OCI-LY3 (cell line): ENCODE measurements at regions not wholly inside any gene's neighbourhood (a gene's known extent, or its start where the extent isn't known, plus 50 kb on each side); places are given as distances from the start of the nearest gene placed in this dataset.

Source experiments
- H2AFZ ChIP-seq: fragments of 200-600, 300-600 bp; shearing (Covaris generic); 2 replicates; pipeline ENCODE4 v1.6.0; 2014; ENCODE audit warnings: antibody characterized with exemption, low read depth, low read length
- H3K27ac ChIP-seq: fragments of 200-600, 300-600 bp; sonication (generic); 2 replicates; pipeline ENCODE4 v1.5.1; 2014; ENCODE audit warnings: mild to moderate bottlenecking, low read length, moderate library complexity, mixed read lengths
- H3K27me3 ChIP-seq: fragments of 200-600, 300-600 bp; sonication (generic); 2 replicates; pipeline ENCODE4 v1.6.1; 2014; ENCODE audit warnings: low read depth, low read length, mixed read lengths
- H3K36me3 ChIP-seq: fragments of 200-600, 300-600 bp; sonication (generic); replicated peaks from 2 replicates; pipeline ENCODE3; 2014; ENCODE audit warnings: low read depth, low read length, mixed read lengths
- H3K4me1 ChIP-seq: fragments of 300-600, 200-600 bp; sonication (generic); 2 replicates; pipeline ENCODE4 v1.6.1; 2014; ENCODE audit warnings: low read length, mixed read lengths
- H3K4me2 ChIP-seq: fragments of 200-600, 300-600 bp; sonication (generic); 2 replicates; pipeline ENCODE4 v1.6.1; 2014; ENCODE audit warnings: low read length, mixed read lengths
- H3K4me3 ChIP-seq: fragments of 300-600, 200-600 bp; sonication (generic); 2 replicates; pipeline ENCODE4 v1.5.1; 2014; ENCODE audit warnings: antibody characterized with exemption, mild to moderate bottlenecking, low read length, moderate library complexity
- H3K79me2 ChIP-seq: fragments of 300-600, 200-600 bp; shearing (Covaris generic); 2 replicates; pipeline ENCODE4 v1.6.1; 2014; ENCODE audit warnings: mild to moderate bottlenecking, low read length, mixed read lengths
- H3K9ac ChIP-seq: fragments of 300-600, 200-600 bp; shearing (Covaris generic); 2 replicates; pipeline ENCODE4 v1.6.0; 2014; ENCODE audit warnings: mild to moderate bottlenecking, low read length, moderate library complexity
- H3K9me3 ChIP-seq: fragments of 200-600, 300-600 bp; shearing (Covaris generic); 2 replicates; pipeline ENCODE4 v1.6.1; 2014; ENCODE audit warnings: low read length, mixed read lengths; ENCODE audit not compliant: insufficient read depth
- H4K20me1 ChIP-seq: fragments of 200-600, 300-600 bp; sonication (generic); 2 replicates; pipeline ENCODE4 v1.6.1; 2016; ENCODE audit warnings: low read length, mixed read lengths; ENCODE audit not compliant: insufficient read depth
- CTCF ChIP-seq: fragments of 200-600, 300-600 bp; sonication (generic); IDR thresholded peaks from 2 replicates; pipeline ENCODE4 v1.5.1; 2014; ENCODE audit warnings: antibody characterized with exemption, low read length, low read depth
- EZH2phosphoT487 ChIP-seq: fragments of 200-600 bp; shearing (Covaris generic); IDR thresholded peaks from 2 replicates; pipeline ENCODE4 v1.6.1; 2018; ENCODE audit warnings: antibody characterized with exemption, mixed run types, low read depth

GRCh38 chr5:13215806-13216205 lies 728.7 kb downstream of the DNAH5 start:
- no peak overlapping the region for H3K27ac ChIP-seq
- no peaks in the 10 kb centered on the region for H3K9me3 ChIP-seq
- TF ChIP-seq EZH2phosphoT487, result no peak
- TF ChIP-seq CTCF, result no peak
- no peaks in the 10 kb centered on the region for H3K79me2 ChIP-seq
- H3K4me3 ChIP-seq, result no peak overlapping the region
- no peak overlapping the region for H3K4me2 ChIP-seq
- H2AFZ ChIP-seq, result no peak overlapping the region
- no peaks in the 10 kb centered on the region for H3K27me3 ChIP-seq
- no peaks in the 10 kb centered on the region for H3K4me1 ChIP-seq
- no peak overlapping the region for H3K9ac ChIP-seq
- no peaks in the 10 kb centered on the region for H4K20me1 ChIP-seq
- no peaks in the 10 kb centered on the region for H3K36me3 ChIP-seq

GRCh38 chr5:13215370-13215769 lies 729.1 kb downstream of the DNAH5 start:
- Histone ChIP-seq H3K27me3 (no peaks in the 10 kb centered on the region), H3K4me1 (no peaks in the 10 kb centered on the region), H3K9me3 (no peaks in the 10 kb centered on the region), H3K4me2 (no peak overlapping the region), H2AFZ (no peak overlapping the region), H4K20me1 (no peaks in the 10 kb centered on the region), H3K27ac (no peak overlapping the region), H3K4me3 (no peak overlapping the region), H3K79me2 (no peaks in the 10 kb centered on the region), H3K9ac (no peak overlapping the region), H3K36me3 (no peaks in the 10 kb centered on the region)
- TF ChIP-seq EZH2phosphoT487 (no peak), CTCF (no peak)

- no peak overlapping the region for H3K4me2 ChIP-seq
- H3K4me1 ChIP-seq, result no peaks in the 10 kb centered on the region
- H3K27ac ChIP-seq, result no peak overlapping the region
- no peaks in the 10 kb centered on the region for H3K79me2 ChIP-seq
- H3K4me3 ChIP-seq, result no peak overlapping the region
- no peaks in the 10 kb centered on the region for H4K20me1 ChIP-seq
- no peak overlapping the region for H3K9ac ChIP-seq
- no peak overlapping the region for H2AFZ ChIP-seq
- H3K27me3 ChIP-seq, result no peaks in the 10 kb centered on the region
- TF ChIP-seq CTCF, result no peak
- no peak for TF ChIP-seq EZH2phosphoT487
- no peaks in the 10 kb centered on the region for H3K36me3 ChIP-seq
- no peaks in the 10 kb centered on the region for H3K9me3 ChIP-seq
These were observed 730.3 kb downstream of the DNAH5 start for GRCh38 chr5:13214182-13214581.

- Histone ChIP-seq H3K9me3 (no peaks in the 10 kb centered on the region), H3K36me3 (no peaks in the 10 kb centered on the region), H3K27me3 (no peaks in the 10 kb centered on the region), H3K9ac (no peak overlapping the region), H3K27ac (no peak overlapping the region), H3K79me2 (no peaks in the 10 kb centered on the region), H3K4me2 (no peak overlapping the region), H3K4me1 (no peaks in the 10 kb centered on the region), H3K4me3 (no peak overlapping the region), H2AFZ (no peak overlapping the region), H4K20me1 (no peaks in the 10 kb centered on the region)
- no peak for TF ChIP-seq CTCF
These were observed 731.6 kb downstream of the DNAH5 start for GRCh38 chr5:13212886-13213285.
